ENCODE measurements at regions not wholly inside any gene's neighbourhood (a gene's known extent, or its start where the extent isn't known, plus 50 kb on each side); places are given as distances from the start of the nearest gene placed in this dataset.

- H3K79me2 ChIP-seq (ENCODE audit: insufficient read depth, low read length), result peaks cover 32% of the 10 kb centered on the region
- peaks cover 94% of the 10 kb centered on the region for H4K20me1 ChIP-seq (ENCODE audit: insufficient read depth, low read length)
- H3K36me3 ChIP-seq (replicated peaks in 1 of 2; ENCODE audit: control insufficient read depth in 1 of 2, insufficient read depth in 2 of 2, low read length in 2 of 2), result peaks cover 82 to 92% of the 10 kb centered on the region in 2 donors
- peaks cover 0 to 2% (median 0%) of the 10 kb centered on the region in 7 donors for H3K9me3 Mint-ChIP-seq
- peaks cover 61 to 79% of the 10 kb centered on the region in 2 donors for H3K36me3 Mint-ChIP-seq
- peak overlapping the region in 2 of 7 donors; percentile 46 to 55 for H3K27ac Mint-ChIP-seq
- no peak overlapping the region for H3K4me3 ChIP-seq (replicated peaks in 1 of 3; ENCODE audit: low read depth in 2 of 3, low read length in 3 of 3)
- WGBS (ENCODE audit: insufficient coverage), result 90% methylated on average over 34 of the region's 38 CpGs
- H3K4me2 ChIP-seq (replicated peaks; ENCODE audit: extremely low read depth, low read length, poor library complexity, severe bottlenecking), result no peak overlapping the region
- H3K4me1 Mint-ChIP-seq, result no peaks in the 10 kb centered on the region
- no peak for DNase-seq
- H3K27me3 Mint-ChIP-seq (ENCODE audit: low read depth in 3 of 3), result no peaks in the 10 kb centered on the region
- H2AFZ ChIP-seq (ENCODE audit: insufficient read depth, low read depth, low read length, poor library complexity, severe bottlenecking), result no peak overlapping the region
- H3K9ac ChIP-seq (ENCODE audit: insufficient read depth, low read length, poor library complexity, severe bottlenecking), result no peak overlapping the region
- no peaks in the 10 kb centered on the region for H3K9me3 ChIP-seq (replicated peaks in 1 of 2; ENCODE audit: control insufficient read depth in 1 of 2, insufficient read depth in 1 of 2, low read length in 2 of 2)
- intact Hi-C loops (cut with micrococcal nuclease), result no loop called here
- H3K4me1 ChIP-seq (ENCODE audit: control insufficient read depth in 1 of 2, insufficient read depth in 2 of 2, low read length in 2 of 2), result no peaks in the 10 kb centered on the region
- H3K27me3 ChIP-seq (ENCODE audit: control insufficient read depth in 2 of 2, insufficient read depth in 2 of 2, low read length in 2 of 2), result no peaks in the 10 kb centered on the region
- H3K4me3 Mint-ChIP-seq, result no peak overlapping the region
- TF ChIP-seq, protein P1, sequence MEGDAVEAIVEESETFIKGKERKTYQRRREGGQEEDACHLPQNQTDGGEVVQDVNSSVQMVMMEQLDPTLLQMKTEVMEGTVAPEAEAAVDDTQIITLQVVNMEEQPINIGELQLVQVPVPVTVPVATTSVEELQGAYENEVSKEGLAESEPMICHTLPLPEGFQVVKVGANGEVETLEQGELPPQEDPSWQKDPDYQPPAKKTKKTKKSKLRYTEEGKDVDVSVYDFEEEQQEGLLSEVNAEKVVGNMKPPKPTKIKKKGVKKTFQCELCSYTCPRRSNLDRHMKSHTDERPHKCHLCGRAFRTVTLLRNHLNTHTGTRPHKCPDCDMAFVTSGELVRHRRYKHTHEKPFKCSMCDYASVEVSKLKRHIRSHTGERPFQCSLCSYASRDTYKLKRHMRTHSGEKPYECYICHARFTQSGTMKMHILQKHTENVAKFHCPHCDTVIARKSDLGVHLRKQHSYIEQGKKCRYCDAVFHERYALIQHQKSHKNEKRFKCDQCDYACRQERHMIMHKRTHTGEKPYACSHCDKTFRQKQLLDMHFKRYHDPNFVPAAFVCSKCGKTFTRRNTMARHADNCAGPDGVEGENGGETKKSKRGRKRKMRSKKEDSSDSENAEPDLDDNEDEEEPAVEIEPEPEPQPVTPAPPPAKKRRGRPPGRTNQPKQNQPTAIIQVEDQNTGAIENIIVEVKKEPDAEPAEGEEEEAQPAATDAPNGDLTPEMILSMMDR (IDR thresholded peaks at IDR 0.05), result no peak
- H3K27ac ChIP-seq (ENCODE audit: low read depth in 1 of 2, low read length in 2 of 2), result no peak overlapping the region
These were observed 74.3 kb downstream of the RFLNA start for GRCh38 chr12:124369055-124369826.

- no peak for DNase-seq
- H3K27me3 Mint-ChIP-seq (ENCODE audit: low read depth in 3 of 3), result no peaks in the 10 kb centered on the region
- intact Hi-C loops (cut with micrococcal nuclease), result no loop called here
- no peak overlapping the region for H3K27ac ChIP-seq (ENCODE audit: low read depth in 1 of 2, low read length in 2 of 2)
- H3K4me3 ChIP-seq (replicated peaks in 1 of 3; ENCODE audit: low read depth in 2 of 3, low read length in 3 of 3), result no peak overlapping the region
- no peak overlapping the region for H3K4me3 Mint-ChIP-seq
- H3K36me3 Mint-ChIP-seq, result peaks cover 61 to 79% of the 10 kb centered on the region in 2 donors
- no peaks in the 10 kb centered on the region for H3K9me3 ChIP-seq (replicated peaks in 1 of 2; ENCODE audit: control insufficient read depth in 1 of 2, insufficient read depth in 1 of 2, low read length in 2 of 2)
- H3K4me1 ChIP-seq (ENCODE audit: control insufficient read depth in 1 of 2, insufficient read depth in 2 of 2, low read length in 2 of 2), result no peaks in the 10 kb centered on the region
- H3K79me2 ChIP-seq (ENCODE audit: insufficient read depth, low read length), result peaks cover 33% of the 10 kb centered on the region
- peaks cover 0 to 2% (median 0%) of the 10 kb centered on the region in 7 donors for H3K9me3 Mint-ChIP-seq
- peak overlapping the region in 2 of 7 donors; percentile 19 to 55 for H3K27ac Mint-ChIP-seq
- peaks cover 95% of the 10 kb centered on the region for H4K20me1 ChIP-seq (ENCODE audit: insufficient read depth, low read length)
- no peaks in the 10 kb centered on the region for H3K4me1 Mint-ChIP-seq
- peaks cover 80 to 93% of the 10 kb centered on the region in 2 donors for H3K36me3 ChIP-seq (replicated peaks in 1 of 2; ENCODE audit: control insufficient read depth in 1 of 2, insufficient read depth in 2 of 2, low read length in 2 of 2)
- H2AFZ ChIP-seq (ENCODE audit: insufficient read depth, low read depth, low read length, poor library complexity, severe bottlenecking), result no peak overlapping the region
- no peak overlapping the region for H3K9ac ChIP-seq (ENCODE audit: insufficient read depth, low read length, poor library complexity, severe bottlenecking)
- WGBS (ENCODE audit: insufficient coverage), result 99% methylated on average over 9 of the region's 10 CpGs
- H3K4me2 ChIP-seq (replicated peaks; ENCODE audit: extremely low read depth, low read length, poor library complexity, severe bottlenecking), result no peak overlapping the region
- TF ChIP-seq, protein P1 (IDR thresholded peaks at IDR 0.05), result no peak
- no peaks in the 10 kb centered on the region for H3K27me3 ChIP-seq (ENCODE audit: control insufficient read depth in 2 of 2, insufficient read depth in 2 of 2, low read length in 2 of 2)
These were observed 73.6 kb downstream of the RFLNA start for GRCh38 chr12:124368421-124369032.
